ENCODE measurements at regions not wholly inside any gene's neighbourhood (a gene's known extent, or its start where the extent isn't known, plus 50 kb on each side); places are given as distances from the start of the nearest gene placed in this dataset.

- H3K4me1 Mint-ChIP-seq (ENCODE audit: low read depth): no peaks in the 10 kb centered on the region
- H3K9me3 Mint-ChIP-seq: peaks cover 5% of the 10 kb centered on the region
- no peak for DNase-seq (ENCODE audit: low spot score)
- no peak overlapping the region for H3K4me3 Mint-ChIP-seq
- H3K27ac Mint-ChIP-seq: no peak overlapping the region
- no peaks in the 10 kb centered on the region for H3K36me3 Mint-ChIP-seq (ENCODE audit: low read depth)
- no peaks in the 10 kb centered on the region for H3K27me3 Mint-ChIP-seq (ENCODE audit: low read depth)
Measured at GRCh38 chr16:5480431-5481195, 383.0 kb upstream of the EEF2KMT start.

GRCh38 chr16:5479926-5480325 is 382.3 kb upstream of the EEF2KMT start:
- no peaks in the 10 kb centered on the region for H3K36me3 Mint-ChIP-seq (ENCODE audit: low read depth)
- no peak for DNase-seq (ENCODE audit: low spot score)
- no peaks in the 10 kb centered on the region for H3K4me1 Mint-ChIP-seq (ENCODE audit: low read depth)
- H3K27me3 Mint-ChIP-seq (ENCODE audit: low read depth): no peaks in the 10 kb centered on the region
- H3K9me3 Mint-ChIP-seq: peaks cover 5% of the 10 kb centered on the region
- H3K27ac Mint-ChIP-seq: no peak overlapping the region
- H3K4me3 Mint-ChIP-seq: no peak overlapping the region

- H3K36me3 Mint-ChIP-seq (ENCODE audit: low read depth): no peaks in the 10 kb centered on the region
- no peaks in the 10 kb centered on the region for H3K4me1 Mint-ChIP-seq (ENCODE audit: low read depth)
- H3K4me3 Mint-ChIP-seq: no peak overlapping the region
- no peak for DNase-seq (ENCODE audit: low spot score)
- H3K9me3 Mint-ChIP-seq: no peaks in the 10 kb centered on the region
- no peak overlapping the region for H3K27ac Mint-ChIP-seq
- no peaks in the 10 kb centered on the region for H3K27me3 Mint-ChIP-seq (ENCODE audit: low read depth)
Measured at GRCh38 chr16:5478036-5478435, 380.4 kb upstream of the EEF2KMT start.

GRCh38 chr16:5477251-5477650 is 379.7 kb upstream of the EEF2KMT start:
- no peaks in the 10 kb centered on the region for H3K4me1 Mint-ChIP-seq (ENCODE audit: low read depth)
- no peaks in the 10 kb centered on the region for H3K9me3 Mint-ChIP-seq
- no peak overlapping the region for H3K4me3 Mint-ChIP-seq
- H3K27ac Mint-ChIP-seq: no peak overlapping the region
- DNase-seq (ENCODE audit: low spot score): no peak
- no peaks in the 10 kb centered on the region for H3K36me3 Mint-ChIP-seq (ENCODE audit: low read depth)
- no peaks in the 10 kb centered on the region for H3K27me3 Mint-ChIP-seq (ENCODE audit: low read depth)

- Mint-ChIP-seq H3K9me3 (peaks cover 8% of the 10 kb centered on the region), H3K27me3 (ENCODE audit: low read depth) (no peaks in the 10 kb centered on the region), H3K36me3 (ENCODE audit: low read depth) (no peaks in the 10 kb centered on the region), H3K4me3 (no peak overlapping the region), H3K4me1 (ENCODE audit: low read depth) (no peaks in the 10 kb centered on the region), H3K27ac (no peak overlapping the region)
- no peak for DNase-seq (ENCODE audit: low spot score)
Measured at GRCh38 chr16:5472552-5472951, 375.0 kb upstream of the EEF2KMT start.

GRCh38 chr16:5468488-5468887 is 370.9 kb upstream of the EEF2KMT start:
- H3K27ac Mint-ChIP-seq: no peak overlapping the region
- no peak for DNase-seq (ENCODE audit: low spot score)
- no peaks in the 10 kb centered on the region for H3K4me1 Mint-ChIP-seq (ENCODE audit: low read depth)
- H3K4me3 Mint-ChIP-seq: no peak overlapping the region
- H3K36me3 Mint-ChIP-seq (ENCODE audit: low read depth): no peaks in the 10 kb centered on the region
- H3K27me3 Mint-ChIP-seq (ENCODE audit: low read depth): no peaks in the 10 kb centered on the region
- peaks cover 8% of the 10 kb centered on the region for H3K9me3 Mint-ChIP-seq

- H3K4me1 Mint-ChIP-seq (ENCODE audit: low read depth): no peaks in the 10 kb centered on the region
- H3K9me3 Mint-ChIP-seq: peaks cover 8% of the 10 kb centered on the region
- H3K36me3 Mint-ChIP-seq (ENCODE audit: low read depth): no peaks in the 10 kb centered on the region
- no peak overlapping the region for H3K4me3 Mint-ChIP-seq
- DNase-seq (ENCODE audit: low spot score): no peak
- no peaks in the 10 kb centered on the region for H3K27me3 Mint-ChIP-seq (ENCODE audit: low read depth)
- no peak overlapping the region for H3K27ac Mint-ChIP-seq
Measured at GRCh38 chr16:5467552-5467951, 370.0 kb upstream of the EEF2KMT start.

GRCh38 chr16:5466551-5466950 is 369.0 kb upstream of the EEF2KMT start:
- Mint-ChIP-seq H3K27ac (no peak overlapping the region), H3K27me3 (ENCODE audit: low read depth) (no peaks in the 10 kb centered on the region), H3K4me1 (ENCODE audit: low read depth) (no peaks in the 10 kb centered on the region), H3K9me3 (peaks cover 8% of the 10 kb centered on the region), H3K36me3 (ENCODE audit: low read depth) (no peaks in the 10 kb centered on the region), H3K4me3 (no peak overlapping the region)
- DNase-seq (ENCODE audit: low spot score): no peak

- no peak overlapping the region for H3K4me3 Mint-ChIP-seq
- no peaks in the 10 kb centered on the region for H3K4me1 Mint-ChIP-seq (ENCODE audit: low read depth)
- no peak overlapping the region for H3K27ac Mint-ChIP-seq
- H3K27me3 Mint-ChIP-seq (ENCODE audit: low read depth): no peaks in the 10 kb centered on the region
- no peak for DNase-seq (ENCODE audit: low spot score)
- peaks cover 8% of the 10 kb centered on the region for H3K9me3 Mint-ChIP-seq
- H3K36me3 Mint-ChIP-seq (ENCODE audit: low read depth): no peaks in the 10 kb centered on the region
Measured at GRCh38 chr16:5465714-5466113, 368.1 kb upstream of the EEF2KMT start.

GRCh38 chr16:5463820-5464219 is 366.2 kb upstream of the EEF2KMT start:
- H3K27me3 Mint-ChIP-seq (ENCODE audit: low read depth): no peaks in the 10 kb centered on the region
- no peak overlapping the region for H3K27ac Mint-ChIP-seq
- H3K4me1 Mint-ChIP-seq (ENCODE audit: low read depth): no peaks in the 10 kb centered on the region
- H3K4me3 Mint-ChIP-seq: no peak overlapping the region
- peaks cover 4% of the 10 kb centered on the region for H3K9me3 Mint-ChIP-seq
- no peak for DNase-seq (ENCODE audit: low spot score)
- H3K36me3 Mint-ChIP-seq (ENCODE audit: low read depth): no peaks in the 10 kb centered on the region

- Mint-ChIP-seq H3K4me3 (no peak overlapping the region), H3K4me1 (ENCODE audit: low read depth) (no peaks in the 10 kb centered on the region), H3K27me3 (ENCODE audit: low read depth) (no peaks in the 10 kb centered on the region), H3K27ac (no peak overlapping the region), H3K9me3 (no peaks in the 10 kb centered on the region), H3K36me3 (ENCODE audit: low read depth) (no peaks in the 10 kb centered on the region)
- no peak for DNase-seq (ENCODE audit: low spot score)
Measured at GRCh38 chr16:5461574-5461973, 364.0 kb upstream of the EEF2KMT start.

GRCh38 chr16:5461141-5461540 is 363.5 kb upstream of the EEF2KMT start:
- no peak for DNase-seq (ENCODE audit: low spot score)
- Mint-ChIP-seq H3K36me3 (ENCODE audit: low read depth) (no peaks in the 10 kb centered on the region), H3K9me3 (no peaks in the 10 kb centered on the region), H3K4me1 (ENCODE audit: low read depth) (no peaks in the 10 kb centered on the region), H3K27me3 (ENCODE audit: low read depth) (no peaks in the 10 kb centered on the region), H3K27ac (no peak overlapping the region), H3K4me3 (no peak overlapping the region)

- no peak for DNase-seq (ENCODE audit: low spot score)
- no peaks in the 10 kb centered on the region for H3K27me3 Mint-ChIP-seq (ENCODE audit: low read depth)
- H3K36me3 Mint-ChIP-seq (ENCODE audit: low read depth): no peaks in the 10 kb centered on the region
- no peaks in the 10 kb centered on the region for H3K4me1 Mint-ChIP-seq (ENCODE audit: low read depth)
- no peak overlapping the region for H3K4me3 Mint-ChIP-seq
- H3K9me3 Mint-ChIP-seq: no peaks in the 10 kb centered on the region
- H3K27ac Mint-ChIP-seq: no peak overlapping the region
Measured at GRCh38 chr16:5460701-5461100, 363.1 kb upstream of the EEF2KMT start.

GRCh38 chr16:5459863-5460262 is 362.3 kb upstream of the EEF2KMT start:
- Mint-ChIP-seq H3K36me3 (ENCODE audit: low read depth) (no peaks in the 10 kb centered on the region), H3K4me1 (ENCODE audit: low read depth) (no peaks in the 10 kb centered on the region), H3K9me3 (no peaks in the 10 kb centered on the region), H3K4me3 (no peak overlapping the region), H3K27ac (no peak overlapping the region), H3K27me3 (ENCODE audit: low read depth) (no peaks in the 10 kb centered on the region)
- DNase-seq (ENCODE audit: low spot score): no peak

- H3K27ac Mint-ChIP-seq: no peak overlapping the region
- no peaks in the 10 kb centered on the region for H3K9me3 Mint-ChIP-seq
- no peaks in the 10 kb centered on the region for H3K36me3 Mint-ChIP-seq (ENCODE audit: low read depth)
- H3K4me3 Mint-ChIP-seq: no peak overlapping the region
- no peak for DNase-seq (ENCODE audit: low spot score)
- H3K27me3 Mint-ChIP-seq (ENCODE audit: low read depth): no peaks in the 10 kb centered on the region
- no peaks in the 10 kb centered on the region for H3K4me1 Mint-ChIP-seq (ENCODE audit: low read depth)
Measured at GRCh38 chr16:5455110-5455509, 357.5 kb upstream of the EEF2KMT start.

Data from T-helper 2 cell treated with Interferon-gamma antibody and Interleukin-4, amounts not matched to agents 5 μg/mL and 100 μg/mL, for 36 hours (primary cell).